ENCODE measurements at regions not wholly inside any gene's neighbourhood (a gene's known extent, or its start where the extent isn't known, plus 50 kb on each side); places are given as distances from the start of the nearest gene placed in this dataset.

GRCh38 chr2:120448436-120448835 is 102.5 kb downstream of the INHBB start:
- no peak for TF ChIP-seq CTCF (IDR thresholded peaks at IDR 0.05)
- no peak for TF ChIP-seq POLR2A (IDR thresholded peaks at IDR 0.05)

Measured in gastroesophageal sphincter (tissue), 3 donors.